Suprapubic skin (tissue), 4 donors: ENCODE measurements at regions not wholly inside any gene's neighbourhood (a gene's known extent, or its start where the extent isn't known, plus 50 kb on each side); places are given as distances from the start of the nearest gene placed in this dataset.

Experiments
- CTCF ChIP-seq, 2 donors: fragments of 200-600 bp in 1 of 2; fragments of 450-650 bp in 1 of 2; sonication (generic) in 1 of 2; IDR thresholded peaks; one replicate each; pipeline ENCODE4 v1.5.1; 2016 to 2019; ENCODE audit warnings: antibody characterized with exemption in 2 of 2, mild to moderate bottlenecking in 1 of 2, moderate library complexity in 1 of 2
- EP300 ChIP-seq: sonication (generic); formaldehyde crosslinking; IDR thresholded peaks from one replicate; pipeline ENCODE4 v1.6.1; 2017; ENCODE audit warnings: antibody characterized with exemption
- POLR2A ChIP-seq, 2 donors: fragments of 450-650 bp; IDR thresholded peaks; one replicate each; pipeline ENCODE4 v1.6.1; 2017; ENCODE audit warnings: antibody characterized with exemption in 2 of 2, mild to moderate bottlenecking in 2 of 2, moderate library complexity in 2 of 2
- POLR2AphosphoS5 ChIP-seq, 3 donors: sonication (generic); formaldehyde crosslinking; IDR thresholded peaks; one replicate each; pipeline ENCODE4 v1.6.1; 2017; ENCODE audit warnings: antibody characterized with exemption in 3 of 3

- TF ChIP-seq CTCF (IDR thresholded peaks at IDR 0.05) (no peak), POLR2A (IDR thresholded peaks at IDR 0.05) (no peak), EP300 (no peak), POLR2AphosphoS5 (IDR thresholded peaks at IDR 0.05) (no peak)
Observed at GRCh38 chr7:46841248-46841647, 740.7 kb downstream of the TNS3 start.
